OCI-LY7 (cell line): ENCODE measurements at regions not wholly inside any gene's neighbourhood (a gene's known extent, or its start where the extent isn't known, plus 50 kb on each side); places are given as distances from the start of the nearest gene placed in this dataset.
"Not testable (repeated sequence)": the region's sequence is repeated elsewhere in the genome, so short reads cannot be mapped to it uniquely, and the experiment has no call there.

Experiments
- BruUV-seq: library from RNA; stranded (reverse); fragments of 400-500 nt; replicated peaks from 2 replicates; lab custom pipeline; 2021; lab: Mats Ljungman, UMichigan
- CTCF ChIA-PET: fragments of 300-600 bp; sonication (Branson Sonifier 250); formaldehyde crosslinking; loops from one replicate; lab custom pipeline; 2022; ENCODE audit warnings: antibody characterized with exemption; ENCODE audit not compliant: unreplicated experiment; lab: Charles Lee
- POLR2A ChIA-PET: fragments of 300-600 bp; sonication (Branson Sonifier 250); formaldehyde crosslinking; loops from one replicate; lab custom pipeline; 2022; ENCODE audit warnings: antibody characterized with exemption; lab: Charles Lee
- DNase-seq: peaks from one replicate; pipeline ENCODE4 v3.0.0-alpha.2; 2015; ENCODE audit warnings: low spot score
- H2AFZ ChIP-seq: fragments of 200-600 bp; sonication (generic), shearing (Covaris generic); 2 replicates; pipeline ENCODE4 v1.6.1; 2014; ENCODE audit warnings: mild to moderate bottlenecking, antibody characterized with exemption, low read length, moderate library complexity
- H3K27ac ChIP-seq: fragments of 200-600 bp; sonication (generic); 2 replicates; pipeline ENCODE4 v1.5.1; 2014; ENCODE audit warnings: mixed run types, low read depth, mild to moderate bottlenecking, moderate library complexity, low read length, inconsistent platforms; ENCODE audit not compliant: poor library complexity, severe bottlenecking
- H3K36me3 ChIP-seq: fragments of 200-600 bp; sonication (generic); 2 replicates; pipeline ENCODE4 v1.6.1; 2014; ENCODE audit warnings: mild to moderate bottlenecking, antibody characterized with exemption, low read length, moderate library complexity, mixed read lengths; ENCODE audit not compliant: insufficient read depth
- H3K4me1 ChIP-seq: fragments of 200-600 bp; sonication (generic); 2 replicates; pipeline ENCODE4 v1.5.1; 2014; ENCODE audit warnings: mild to moderate bottlenecking, low read length; ENCODE audit not compliant: insufficient read depth, poor library complexity, severe bottlenecking
- H3K4me2 ChIP-seq: fragments of 200-600 bp; sonication (generic); 2 replicates; pipeline ENCODE4 v1.6.1; 2014; ENCODE audit warnings: mild to moderate bottlenecking, low read length
- H3K4me3 ChIP-seq: fragments of 200-600 bp; sonication (generic); 2 replicates; pipeline ENCODE4 v1.5.1; 2014; ENCODE audit warnings: mild to moderate bottlenecking, low read depth, low read length; ENCODE audit not compliant: poor library complexity, severe bottlenecking
- H3K79me2 ChIP-seq: fragments of 200-600 bp; sonication (generic); 2 replicates; pipeline ENCODE4 v1.6.1; 2016; ENCODE audit warnings: low read depth, mild to moderate bottlenecking, low read length, moderate library complexity, mixed read lengths; ENCODE audit not compliant: insufficient read depth
- H3K9me2 ChIP-seq: fragments of 200-600 bp; sonication (generic); 2 replicates; pipeline ENCODE4 v1.6.1; 2016; ENCODE audit warnings: mild to moderate bottlenecking, low read length, mixed read lengths; ENCODE audit not compliant: insufficient read depth
- H3K9me3 ChIP-seq: fragments of 200-600 bp; sonication (generic); 2 replicates; pipeline ENCODE4 v1.6.1; 2014; ENCODE audit warnings: mild to moderate bottlenecking, mixed run types, low read length, mixed read lengths
- H4K20me1 ChIP-seq: fragments of 200-600 bp; sonication (generic); 2 replicates; pipeline ENCODE4 v1.6.1; 2014; ENCODE audit warnings: mild to moderate bottlenecking, antibody characterized with exemption, low read length, moderate library complexity, mixed read lengths; ENCODE audit not compliant: insufficient read depth
- CTCF ChIP-seq: fragments of 200-600 bp; sonication (generic); conservative IDR thresholded peaks from 2 replicates; pipeline ENCODE4 v1.5.1; 2014; ENCODE audit warnings: mild to moderate bottlenecking, antibody characterized with exemption, low read length, moderate library complexity, mixed read lengths
- EZH2phosphoT487 ChIP-seq: fragments of 200-600 bp; sonication (generic); IDR thresholded peaks from 2 replicates; pipeline ENCODE4 v1.6.1; 2018; ENCODE audit warnings: low read depth, borderline replicate concordance, mild to moderate bottlenecking, mixed run types, antibody characterized with exemption, low read length, moderate library complexity, mixed read lengths
- intact Hi-C: fragments of 100-400 bp; cut with micrococcal nuclease; formaldehyde crosslinking; loops from one replicate; pipeline ENCODE4 v1.10.0; 2022; ENCODE audit not compliant: unreplicated experiment

GRCh38 chr21:14058566-14058965, 152.2 kb downstream of the LIPI start:
- no TSS peak for BruUV-seq
- Histone ChIP-seq H3K27ac (no peak overlapping the region), H3K9me3 (no peaks in the 10 kb centered on the region), H3K79me2 (peaks cover 13% of the 10 kb centered on the region; the same call in 1 of the 2 replicates), H3K4me1 (no peaks in the 10 kb centered on the region), H2AFZ (no peak overlapping the region), H3K9me2 (no peaks in the 10 kb centered on the region), H3K4me2 (no peak overlapping the region), H4K20me1 (no peaks in the 10 kb centered on the region; the same call in 1 of the 2 replicates), H3K36me3 (no peaks in the 10 kb centered on the region; the same call in 1 of the 2 replicates), H3K4me3 (no peak overlapping the region)
- intact Hi-C loops, result no loop called here
- DNase-seq, result no peak
- ChIA-PET POLR2A (no interaction called here), CTCF (no interaction called here)
- TF ChIP-seq CTCF (no peak), EZH2phosphoT487 (no peak)

- H3K4me2 ChIP-seq, H3K36me3 ChIP-seq, H2AFZ ChIP-seq, intact Hi-C loops, DNase-seq, H4K20me1 ChIP-seq, BruUV-seq, H3K4me3 ChIP-seq, H3K27ac ChIP-seq, H3K9me2 ChIP-seq, H3K4me1 ChIP-seq, H3K9me3 ChIP-seq, POLR2A ChIA-PET, CTCF ChIA-PET: not testable (repeated sequence)
- H3K79me2 ChIP-seq, result peaks cover 14% of the 10 kb centered on the region; the same call in 1 of the 2 replicates
Measured at GRCh38 chr21:14057841-14058481, 152.8 kb downstream of the LIPI start.

GRCh38 chr21:14057313-14057712, 153.4 kb downstream of the LIPI start:
- Histone ChIP-seq H4K20me1 (no peaks in the 10 kb centered on the region; the same call in 1 of the 2 replicates), H3K4me3 (no peak overlapping the region), H2AFZ (no peak overlapping the region), H3K79me2 (peaks cover 16% of the 10 kb centered on the region; the same call in 1 of the 2 replicates), H3K9me2 (no peaks in the 10 kb centered on the region), H3K27ac (no peak overlapping the region), H3K9me3 (no peaks in the 10 kb centered on the region), H3K4me2 (no peak overlapping the region), H3K4me1 (no peaks in the 10 kb centered on the region), H3K36me3 (no peaks in the 10 kb centered on the region; the same call in 1 of the 2 replicates)
- no TSS peak for BruUV-seq
- POLR2A ChIA-PET, result no interaction called here
- intact Hi-C loops, result no loop called here
- DNase-seq, result no peak
- CTCF ChIA-PET, result no interaction called here
- TF ChIP-seq EZH2phosphoT487 (no peak), CTCF (no peak)
